ENCODE measurements at regions not wholly inside any gene's neighbourhood (a gene's known extent, or its start where the extent isn't known, plus 50 kb on each side); places are given as distances from the start of the nearest gene placed in this dataset.
A peak's percentile ranks its signal among the peaks of the same experiment; 100 is the strongest.

DNA sequence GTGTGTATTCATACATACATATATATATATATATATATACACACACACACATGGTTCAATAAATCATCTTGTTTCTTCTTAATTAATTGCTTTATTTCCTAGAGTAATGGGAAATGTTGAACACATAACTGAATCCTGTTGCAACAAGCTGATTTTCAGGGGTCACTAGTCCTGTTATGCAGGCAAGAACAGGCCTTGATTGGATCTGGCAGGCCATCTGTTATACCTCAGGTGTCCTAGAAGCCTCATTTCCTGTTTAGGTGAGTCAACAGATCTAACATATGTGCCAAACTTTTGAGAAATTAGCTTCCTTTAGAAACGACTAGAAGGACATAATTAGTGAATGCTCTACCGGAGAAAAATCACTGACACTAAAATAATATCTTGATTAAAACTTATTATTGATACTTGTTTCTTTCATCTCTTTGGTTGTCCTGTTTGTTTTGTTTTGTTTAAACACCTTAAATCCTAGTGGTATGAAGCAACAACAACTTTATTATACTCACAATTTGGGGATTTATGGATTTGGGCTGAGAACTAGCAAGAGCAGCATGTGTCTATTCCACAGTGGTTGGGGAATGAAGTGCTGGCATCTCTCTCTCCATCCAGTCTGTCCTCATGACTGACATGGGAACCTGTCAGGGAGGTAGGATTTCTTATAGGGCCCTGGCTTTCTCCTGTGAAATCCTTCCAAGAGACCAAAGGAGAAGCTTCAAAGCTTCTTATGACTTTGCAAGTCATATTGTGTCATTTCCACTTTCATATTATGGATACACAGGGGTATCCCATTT is 552.6 kb downstream of the NSUN3 start:
- Histone ChIP-seq H3K4me3 (ENCODE audit: low read depth, low read length) (no peak overlapping the region), H3K9me3 (ENCODE audit: severe bottlenecking) (no peaks in the 10 kb centered on the region), H3K36me3 (no peaks in the 10 kb centered on the region), H3K27ac (no peak overlapping the region), H3K27me3 (ENCODE audit: insufficient read depth, low read depth, severe bottlenecking) (no peaks in the 10 kb centered on the region)
- DNase-seq = peak; percentile 48
- TF ChIP-seq, protein P1, sequence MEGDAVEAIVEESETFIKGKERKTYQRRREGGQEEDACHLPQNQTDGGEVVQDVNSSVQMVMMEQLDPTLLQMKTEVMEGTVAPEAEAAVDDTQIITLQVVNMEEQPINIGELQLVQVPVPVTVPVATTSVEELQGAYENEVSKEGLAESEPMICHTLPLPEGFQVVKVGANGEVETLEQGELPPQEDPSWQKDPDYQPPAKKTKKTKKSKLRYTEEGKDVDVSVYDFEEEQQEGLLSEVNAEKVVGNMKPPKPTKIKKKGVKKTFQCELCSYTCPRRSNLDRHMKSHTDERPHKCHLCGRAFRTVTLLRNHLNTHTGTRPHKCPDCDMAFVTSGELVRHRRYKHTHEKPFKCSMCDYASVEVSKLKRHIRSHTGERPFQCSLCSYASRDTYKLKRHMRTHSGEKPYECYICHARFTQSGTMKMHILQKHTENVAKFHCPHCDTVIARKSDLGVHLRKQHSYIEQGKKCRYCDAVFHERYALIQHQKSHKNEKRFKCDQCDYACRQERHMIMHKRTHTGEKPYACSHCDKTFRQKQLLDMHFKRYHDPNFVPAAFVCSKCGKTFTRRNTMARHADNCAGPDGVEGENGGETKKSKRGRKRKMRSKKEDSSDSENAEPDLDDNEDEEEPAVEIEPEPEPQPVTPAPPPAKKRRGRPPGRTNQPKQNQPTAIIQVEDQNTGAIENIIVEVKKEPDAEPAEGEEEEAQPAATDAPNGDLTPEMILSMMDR (IDR thresholded peaks at IDR 0.05; ENCODE audit: low read depth, low read length) = no peak

DNA sequence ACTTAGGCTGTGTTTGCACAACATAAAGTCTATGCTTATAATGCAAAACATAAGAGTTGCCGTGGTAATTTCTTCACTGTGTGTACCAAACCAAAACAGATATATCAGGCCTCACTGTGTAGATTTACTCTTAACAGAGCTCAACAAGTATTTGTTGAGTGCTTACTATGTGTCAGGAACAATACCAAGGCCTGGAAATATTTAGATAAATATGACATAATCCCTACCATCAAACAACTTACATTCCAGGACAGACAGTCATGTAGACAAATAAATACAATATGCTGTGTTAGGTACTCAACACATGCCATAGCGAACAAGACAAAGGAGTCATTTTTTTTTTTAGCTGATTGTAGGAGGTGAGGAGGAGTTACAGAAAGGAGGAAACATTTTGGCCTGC is 554.0 kb downstream of the NSUN3 start:
- no peaks in the 10 kb centered on the region for H3K27me3 ChIP-seq (ENCODE audit: insufficient read depth, low read depth, severe bottlenecking)
- H3K9me3 ChIP-seq (ENCODE audit: severe bottlenecking) = no peaks in the 10 kb centered on the region
- TF ChIP-seq, protein P1 (IDR thresholded peaks at IDR 0.05; ENCODE audit: low read depth, low read length) = no peak
- H3K36me3 ChIP-seq = no peaks in the 10 kb centered on the region
- H3K27ac ChIP-seq = no peak overlapping the region
- no peak overlapping the region for H3K4me3 ChIP-seq (ENCODE audit: low read depth, low read length)
- no peak for DNase-seq

DNA sequence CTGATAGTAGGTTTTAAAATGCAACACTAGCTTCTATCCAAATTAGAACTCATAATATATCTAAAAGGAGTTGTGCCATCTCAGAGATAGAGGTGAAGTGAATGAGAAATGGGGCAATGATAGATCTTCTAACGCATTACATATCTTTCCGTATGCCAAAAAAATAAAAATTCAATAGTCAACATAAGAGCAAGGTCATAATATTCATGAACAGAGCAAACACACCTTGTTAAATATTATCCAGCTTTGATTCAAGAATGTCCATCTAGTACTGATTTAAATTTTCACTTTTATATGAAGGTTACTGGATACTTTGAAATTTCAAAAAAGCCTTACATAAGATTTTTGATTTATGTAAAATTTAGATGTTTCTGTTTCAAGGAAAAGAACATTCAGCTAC is 554.5 kb downstream of the NSUN3 start:
- Histone ChIP-seq H3K27me3 (ENCODE audit: insufficient read depth, low read depth, severe bottlenecking) (no peaks in the 10 kb centered on the region), H3K36me3 (no peaks in the 10 kb centered on the region), H3K27ac (no peak overlapping the region), H3K4me3 (ENCODE audit: low read depth, low read length) (no peak overlapping the region), H3K9me3 (ENCODE audit: severe bottlenecking) (no peaks in the 10 kb centered on the region)
- TF ChIP-seq, protein P1 (IDR thresholded peaks at IDR 0.05; ENCODE audit: low read depth, low read length) = no peak
- no peak for DNase-seq

DNA sequence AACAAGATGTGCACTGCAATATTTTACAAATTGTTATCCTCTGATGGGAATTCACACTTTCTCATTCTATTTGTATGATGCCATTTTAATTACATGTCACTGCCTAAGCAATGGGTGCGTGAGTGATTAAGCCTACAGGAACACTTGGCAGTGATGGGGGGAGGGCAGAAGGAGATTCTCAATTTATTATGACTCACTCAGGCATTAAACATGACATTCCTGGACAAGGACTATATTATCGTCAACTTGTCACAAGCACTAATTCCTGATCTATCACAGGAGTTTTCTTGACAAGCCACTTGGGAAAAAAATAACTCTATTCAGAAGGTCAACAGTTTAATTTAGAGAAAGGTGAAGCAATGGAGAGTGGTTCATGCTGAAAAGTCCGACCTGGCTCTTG is 556.8 kb downstream of the NSUN3 start:
- H3K27ac ChIP-seq = no peak overlapping the region
- H3K4me3 ChIP-seq (ENCODE audit: low read depth, low read length) = no peak overlapping the region
- H3K27me3 ChIP-seq (ENCODE audit: insufficient read depth, low read depth, severe bottlenecking) = no peaks in the 10 kb centered on the region
- no peaks in the 10 kb centered on the region for H3K36me3 ChIP-seq
- no peak for DNase-seq
- H3K9me3 ChIP-seq (ENCODE audit: severe bottlenecking) = no peaks in the 10 kb centered on the region
- TF ChIP-seq, protein P1 (IDR thresholded peaks at IDR 0.05; ENCODE audit: low read depth, low read length) = no peak

DNA sequence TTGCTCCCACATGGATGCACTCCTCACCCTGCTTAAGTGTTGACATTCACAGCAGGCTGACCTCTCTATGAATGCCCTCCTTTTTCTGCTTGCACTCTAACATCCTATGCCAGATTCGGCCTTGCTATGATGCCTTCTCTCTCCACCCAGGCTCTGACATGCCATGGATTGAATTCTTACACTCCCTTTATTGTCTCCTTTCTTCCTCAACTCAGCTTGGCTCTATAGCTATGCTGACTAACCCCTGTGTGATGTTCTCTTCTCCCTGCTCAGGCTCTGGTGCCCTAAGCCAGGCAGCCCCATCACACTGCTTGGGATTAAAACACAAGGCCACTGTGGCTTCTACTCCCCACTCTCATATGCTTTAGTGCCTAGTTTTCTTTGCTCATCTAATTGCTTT is 563.7 kb downstream of the NSUN3 start:
- H3K36me3 ChIP-seq = no peaks in the 10 kb centered on the region
- TF ChIP-seq, protein P1 (IDR thresholded peaks at IDR 0.05; ENCODE audit: low read depth, low read length) = no peak
- peaks cover 2% of the 10 kb centered on the region for H3K27me3 ChIP-seq (ENCODE audit: insufficient read depth, low read depth, severe bottlenecking)
- no peak overlapping the region for H3K27ac ChIP-seq
- H3K4me3 ChIP-seq (ENCODE audit: low read depth, low read length) = no peak overlapping the region
- no peak for DNase-seq
- no peaks in the 10 kb centered on the region for H3K9me3 ChIP-seq (ENCODE audit: severe bottlenecking)

DNA sequence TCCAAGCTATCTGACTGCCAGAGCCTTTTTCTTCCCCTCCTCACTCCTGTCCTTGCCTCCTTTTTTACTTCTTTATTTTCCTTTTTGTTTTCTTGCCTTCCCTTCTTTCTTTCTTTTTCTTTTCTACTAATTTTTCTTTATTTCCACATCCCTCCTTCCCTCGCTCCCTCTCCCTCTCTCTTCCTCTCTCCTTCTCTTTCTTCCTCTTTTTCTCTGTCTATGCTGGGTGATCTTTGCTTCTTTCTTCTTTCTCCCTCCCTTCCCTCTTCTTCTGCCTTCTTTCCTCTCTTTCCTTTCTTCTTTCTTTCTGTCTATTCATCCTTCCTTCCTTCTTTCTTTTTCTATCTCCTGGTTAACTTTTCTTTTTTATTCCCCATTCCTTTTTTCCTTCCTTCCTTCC is 564.8 kb downstream of the NSUN3 start:
- no peaks in the 10 kb centered on the region for H3K36me3 ChIP-seq
- no peak overlapping the region for H3K4me3 ChIP-seq (ENCODE audit: low read depth, low read length)
- no peak for DNase-seq
- H3K9me3 ChIP-seq (ENCODE audit: severe bottlenecking) = no peaks in the 10 kb centered on the region
- no peak overlapping the region for H3K27ac ChIP-seq
- H3K27me3 ChIP-seq (ENCODE audit: insufficient read depth, low read depth, severe bottlenecking) = peaks cover 2% of the 10 kb centered on the region
- TF ChIP-seq, protein P1 (IDR thresholded peaks at IDR 0.05; ENCODE audit: low read depth, low read length) = no peak
